Fibroblast of upper back skin (primary cell): ENCODE measurements at regions not wholly inside any gene's neighbourhood (a gene's known extent, or its start where the extent isn't known, plus 50 kb on each side); places are given as distances from the start of the nearest gene placed in this dataset.

Experiments
- DNase-seq: peaks from one replicate; pipeline ENCODE4 v3.0.0-alpha.2; 2013

GRCh38 chr2:57536535-57537231, 509.9 kb upstream of the VRK2 start:
- DNase-seq: no peak

GRCh38 chr2:57539761-57540160, 506.8 kb upstream of the VRK2 start:
- no peak for DNase-seq

GRCh38 chr2:57542081-57542480, 504.5 kb upstream of the VRK2 start:
- DNase-seq: no peak

GRCh38 chr2:57543211-57543610, 503.4 kb upstream of the VRK2 start:
- DNase-seq: no peak

GRCh38 chr2:57544624-57545023, 502.0 kb upstream of the VRK2 start:
- DNase-seq: no peak

- DNase-seq: no peak
Observed at GRCh38 chr2:57546478-57546877, 500.1 kb upstream of the VRK2 start.

GRCh38 chr2:57549642-57550102, 496.9 kb upstream of the VRK2 start:
- peak; percentile 2 for DNase-seq

GRCh38 chr2:57550912-57551311, 495.7 kb upstream of the VRK2 start:
- no peak for DNase-seq

- no peak for DNase-seq
Observed at GRCh38 chr2:57552885-57553284, 493.7 kb upstream of the VRK2 start.

GRCh38 chr2:57554348-57554747, 492.3 kb upstream of the VRK2 start:
- DNase-seq: no peak

- no peak for DNase-seq
Observed at GRCh38 chr2:57558312-57558711, 488.3 kb upstream of the VRK2 start.

GRCh38 chr2:57562495-57562894, 484.1 kb upstream of the VRK2 start:
- no peak for DNase-seq

- DNase-seq: no peak
Observed at GRCh38 chr2:57563015-57563414, 483.6 kb upstream of the VRK2 start.

- no peak for DNase-seq
Observed at GRCh38 chr2:57567245-57567644, 479.4 kb upstream of the VRK2 start.

- no peak for DNase-seq
Observed at GRCh38 chr2:57569396-57569795, 477.2 kb upstream of the VRK2 start.

- no peak for DNase-seq
Observed at GRCh38 chr2:57570961-57571360, 475.6 kb upstream of the VRK2 start.

GRCh38 chr2:57575700-57576268, 470.8 kb upstream of the VRK2 start:
- no peak for DNase-seq

GRCh38 chr2:57576983-57577382, 469.6 kb upstream of the VRK2 start:
- no peak for DNase-seq

GRCh38 chr2:57597940-57598339, 448.7 kb upstream of the VRK2 start:
- DNase-seq: no peak

- DNase-seq: no peak
Observed at GRCh38 chr2:57598551-57598950, 448.1 kb upstream of the VRK2 start.

- DNase-seq: no peak
Observed at GRCh38 chr2:57602733-57603132, 443.9 kb upstream of the VRK2 start.

GRCh38 chr2:57614988-57615387, 431.6 kb upstream of the VRK2 start:
- DNase-seq: no peak

- DNase-seq: no peak
Observed at GRCh38 chr2:57615855-57616556, 430.6 kb upstream of the VRK2 start.

GRCh38 chr2:57617318-57617717, 429.3 kb upstream of the VRK2 start:
- no peak for DNase-seq
